Lower leg skin (tissue), 3 donors: ENCODE measurements at regions not wholly inside any gene's neighbourhood (a gene's known extent, or its start where the extent isn't known, plus 50 kb on each side); places are given as distances from the start of the nearest gene placed in this dataset.

Experiments used
- POLR2A ChIP-seq, 2 donors: fragments of 450-650 bp; IDR thresholded peaks; one replicate each; pipeline ENCODE4 v1.6.1; 2016 to 2017; ENCODE audit warnings: antibody characterized with exemption in 2 of 2, mild to moderate bottlenecking in 1 of 2, moderate library complexity in 1 of 2
- TF ChIP-seq, protein P1 (sequence below), 3 donors: fragments of 450-650 bp; IDR thresholded peaks; one replicate each; pipeline ENCODE4 v1.5.1; 2016; ENCODE audit warnings: antibody characterized with exemption in 3 of 3, mild to moderate bottlenecking in 3 of 3, moderate library complexity in 2 of 3

DNA sequence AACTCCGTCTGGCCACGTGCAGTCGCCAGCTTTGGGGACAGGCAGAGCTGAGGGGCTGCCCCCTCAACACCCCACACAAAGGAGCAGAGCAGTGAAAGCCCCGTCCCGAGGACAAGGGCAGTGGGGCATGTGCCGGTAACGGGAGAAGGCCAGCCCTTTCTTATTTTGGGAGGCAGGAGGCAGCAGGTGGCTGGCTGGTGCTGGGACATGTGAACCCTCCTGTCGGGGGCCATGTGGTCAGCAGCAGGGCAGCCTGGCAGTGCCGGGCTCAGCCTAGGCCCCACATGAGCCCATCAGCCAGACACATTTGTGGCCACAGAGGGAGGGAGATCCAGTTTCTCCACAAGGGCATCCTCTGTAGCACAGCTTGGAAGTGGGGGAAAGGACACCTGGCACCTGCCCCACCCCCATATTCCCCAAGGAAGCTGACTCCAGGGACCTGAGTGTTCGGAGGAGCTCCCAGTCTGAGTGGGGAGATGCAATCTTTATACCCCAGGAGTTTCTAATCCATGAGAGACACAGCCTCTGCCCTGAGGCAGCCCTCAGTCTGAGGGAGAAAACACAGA lies 137.6 kb downstream of the MRPL14 start:
- TF ChIP-seq, protein P1, sequence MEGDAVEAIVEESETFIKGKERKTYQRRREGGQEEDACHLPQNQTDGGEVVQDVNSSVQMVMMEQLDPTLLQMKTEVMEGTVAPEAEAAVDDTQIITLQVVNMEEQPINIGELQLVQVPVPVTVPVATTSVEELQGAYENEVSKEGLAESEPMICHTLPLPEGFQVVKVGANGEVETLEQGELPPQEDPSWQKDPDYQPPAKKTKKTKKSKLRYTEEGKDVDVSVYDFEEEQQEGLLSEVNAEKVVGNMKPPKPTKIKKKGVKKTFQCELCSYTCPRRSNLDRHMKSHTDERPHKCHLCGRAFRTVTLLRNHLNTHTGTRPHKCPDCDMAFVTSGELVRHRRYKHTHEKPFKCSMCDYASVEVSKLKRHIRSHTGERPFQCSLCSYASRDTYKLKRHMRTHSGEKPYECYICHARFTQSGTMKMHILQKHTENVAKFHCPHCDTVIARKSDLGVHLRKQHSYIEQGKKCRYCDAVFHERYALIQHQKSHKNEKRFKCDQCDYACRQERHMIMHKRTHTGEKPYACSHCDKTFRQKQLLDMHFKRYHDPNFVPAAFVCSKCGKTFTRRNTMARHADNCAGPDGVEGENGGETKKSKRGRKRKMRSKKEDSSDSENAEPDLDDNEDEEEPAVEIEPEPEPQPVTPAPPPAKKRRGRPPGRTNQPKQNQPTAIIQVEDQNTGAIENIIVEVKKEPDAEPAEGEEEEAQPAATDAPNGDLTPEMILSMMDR (IDR thresholded peaks at IDR 0.05) = no peak
- no peak for TF ChIP-seq POLR2A (IDR thresholded peaks at IDR 0.05)
